ENCODE measurements at regions not wholly inside any gene's neighbourhood (a gene's known extent, or its start where the extent isn't known, plus 50 kb on each side); places are given as distances from the start of the nearest gene placed in this dataset.

DNA sequence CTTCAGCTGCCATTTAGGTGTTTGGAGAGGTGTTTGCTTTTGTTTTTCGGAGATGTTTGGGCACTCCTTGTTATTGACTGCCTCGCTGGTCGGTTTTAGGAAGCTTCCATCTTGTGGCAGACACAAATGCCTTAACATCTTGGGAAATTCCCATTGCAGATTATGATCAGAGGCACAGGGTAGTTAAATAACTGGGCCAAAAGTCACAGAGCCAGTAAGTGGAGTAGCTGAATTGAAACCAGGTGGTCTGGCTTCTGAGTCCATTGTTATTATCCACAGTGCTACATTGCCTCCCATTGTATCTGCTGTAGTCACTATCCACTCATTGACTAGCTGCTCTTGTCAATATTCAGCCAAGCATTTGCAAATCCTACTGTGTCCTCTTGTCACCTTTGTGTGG is 138.2 kb upstream of the PLPP4 start:
- Histone ChIP-seq H3K36me3 (ENCODE audit: control insufficient read depth, insufficient read depth, low read length) (no peaks in the 10 kb centered on the region), H3K27ac (ENCODE audit: low read length) (no peak overlapping the region), H3K27me3 (ENCODE audit: control insufficient read depth, insufficient read depth, low read length) (no peaks in the 10 kb centered on the region), H3K4me3 (ENCODE audit: low read length) (no peak overlapping the region), H3K4me1 (ENCODE audit: control insufficient read depth, insufficient read depth, low read length) (no peaks in the 10 kb centered on the region), H3K9me3 (ENCODE audit: control insufficient read depth, insufficient read depth, low read length) (no peaks in the 10 kb centered on the region)
- DNase-seq (ENCODE audit: low read depth, low spot score): no peak
- no CpG with 5 or more reads among the region's 3 CpGs for WGBS (ENCODE audit: insufficient coverage, insufficient read length)

DNA sequence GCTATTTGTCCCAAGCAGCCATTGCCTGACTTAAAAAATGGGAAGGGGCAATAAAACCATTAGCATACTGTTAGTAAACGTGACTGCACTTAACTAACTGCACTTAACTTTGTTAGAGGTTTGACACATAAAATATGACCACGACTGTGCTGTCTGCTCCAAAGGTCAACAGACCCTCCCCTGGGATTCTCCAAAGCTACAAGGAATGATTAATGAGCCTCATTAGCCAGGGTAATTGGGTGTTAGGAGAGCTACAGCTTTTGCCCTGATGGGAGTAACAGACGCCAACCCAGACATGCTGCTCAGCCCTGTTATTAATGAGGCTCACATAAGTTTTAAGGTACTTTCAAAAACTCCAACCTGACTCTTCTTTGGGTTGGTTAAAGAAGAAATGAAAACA is 129.4 kb upstream of the PLPP4 start:
- Histone ChIP-seq H3K4me3 (ENCODE audit: low read length) (no peak overlapping the region), H3K27me3 (ENCODE audit: control insufficient read depth, insufficient read depth, low read length) (no peaks in the 10 kb centered on the region), H3K9me3 (ENCODE audit: control insufficient read depth, insufficient read depth, low read length) (no peaks in the 10 kb centered on the region), H3K27ac (ENCODE audit: low read length) (no peak overlapping the region), H3K4me1 (ENCODE audit: control insufficient read depth, insufficient read depth, low read length) (no peaks in the 10 kb centered on the region), H3K36me3 (ENCODE audit: control insufficient read depth, insufficient read depth, low read length) (no peaks in the 10 kb centered on the region)
- WGBS (ENCODE audit: insufficient coverage, insufficient read length): no CpG with 5 or more reads among the region's 3 CpGs
- DNase-seq (ENCODE audit: low read depth, low spot score): no peak

DNA sequence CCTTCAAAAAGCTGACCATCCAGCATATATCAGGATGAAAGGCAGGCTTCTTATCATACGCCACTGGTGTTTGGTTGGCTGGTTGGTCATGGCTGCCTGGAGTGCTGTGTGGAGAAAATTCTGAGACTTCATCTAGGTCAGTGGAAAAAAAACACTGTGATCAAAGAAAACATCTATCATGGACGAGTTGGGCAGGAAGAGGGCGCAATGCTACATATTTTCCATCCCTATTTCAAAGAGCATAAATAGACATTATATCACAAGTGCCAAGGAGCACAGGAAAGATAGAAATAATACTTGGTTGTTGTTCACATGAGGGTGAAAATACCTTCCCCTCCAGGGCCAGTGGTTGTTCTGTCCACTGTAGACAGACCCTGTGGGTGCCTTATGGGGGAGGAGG is 128.4 kb upstream of the PLPP4 start:
- no peak for DNase-seq (ENCODE audit: low read depth, low spot score)
- H3K9me3 ChIP-seq (ENCODE audit: control insufficient read depth, insufficient read depth, low read length): no peaks in the 10 kb centered on the region
- WGBS (ENCODE audit: insufficient coverage, insufficient read length): no CpG with 5 or more reads among the region's 3 CpGs
- H3K27ac ChIP-seq (ENCODE audit: low read length): no peak overlapping the region
- no peaks in the 10 kb centered on the region for H3K36me3 ChIP-seq (ENCODE audit: control insufficient read depth, insufficient read depth, low read length)
- no peak overlapping the region for H3K4me3 ChIP-seq (ENCODE audit: low read length)
- no peaks in the 10 kb centered on the region for H3K27me3 ChIP-seq (ENCODE audit: control insufficient read depth, insufficient read depth, low read length)
- no peaks in the 10 kb centered on the region for H3K4me1 ChIP-seq (ENCODE audit: control insufficient read depth, insufficient read depth, low read length)

DNA sequence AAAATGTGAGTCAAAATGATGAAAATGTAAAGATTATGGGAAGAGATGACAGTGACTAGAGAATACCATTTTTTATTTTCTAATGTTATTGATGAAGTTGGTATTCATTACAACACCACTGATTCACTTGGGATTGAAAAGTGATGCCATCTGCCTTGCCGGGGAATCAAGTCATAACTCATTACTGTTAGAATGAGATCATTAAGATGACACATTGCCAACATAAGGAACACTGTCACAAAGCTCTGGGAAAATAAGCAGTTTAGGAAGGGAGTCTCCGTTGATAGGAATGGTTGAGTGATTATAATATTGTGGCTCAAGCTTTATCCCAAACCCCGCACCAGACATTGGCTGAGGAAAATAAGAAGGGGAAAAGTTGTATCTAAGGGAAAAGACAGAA is 121.5 kb upstream of the PLPP4 start:
- no peaks in the 10 kb centered on the region for H3K27me3 ChIP-seq (ENCODE audit: control insufficient read depth, insufficient read depth, low read length)
- no peaks in the 10 kb centered on the region for H3K36me3 ChIP-seq (ENCODE audit: control insufficient read depth, insufficient read depth, low read length)
- no peak for DNase-seq (ENCODE audit: low read depth, low spot score)
- no CpG with 5 or more reads among the region's 3 CpGs for WGBS (ENCODE audit: insufficient coverage, insufficient read length)
- H3K4me3 ChIP-seq (ENCODE audit: low read length): no peak overlapping the region
- no peak overlapping the region for H3K27ac ChIP-seq (ENCODE audit: low read length)
- no peaks in the 10 kb centered on the region for H3K4me1 ChIP-seq (ENCODE audit: control insufficient read depth, insufficient read depth, low read length)
- no peaks in the 10 kb centered on the region for H3K9me3 ChIP-seq (ENCODE audit: control insufficient read depth, insufficient read depth, low read length)

DNA sequence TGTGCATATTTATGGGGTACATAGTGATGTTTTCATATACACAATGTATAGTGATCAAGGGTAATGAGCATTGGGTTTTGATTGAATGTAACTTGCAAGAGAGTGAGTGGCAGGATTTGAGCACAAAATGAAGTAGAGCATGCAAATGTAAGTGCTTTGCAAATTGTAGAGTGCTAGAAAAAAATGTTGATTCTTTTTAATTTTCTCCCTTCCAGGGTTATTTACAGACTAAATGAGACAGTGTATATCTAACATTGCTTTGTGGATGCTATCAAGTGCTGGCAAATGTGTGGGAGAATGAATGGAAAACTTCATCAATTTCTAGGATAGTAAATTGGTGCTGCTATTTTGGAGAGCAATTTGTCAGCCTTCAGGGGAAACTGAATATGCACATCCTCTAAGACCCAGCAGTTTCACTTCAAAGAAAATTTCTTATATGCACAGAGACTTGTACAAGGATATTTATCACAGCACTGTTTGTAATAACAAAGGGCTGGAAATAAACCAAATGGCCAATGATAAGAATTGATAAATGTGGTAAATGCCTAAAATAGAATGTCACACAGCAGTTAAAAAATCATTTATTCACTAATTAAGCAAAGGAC is 120.6 kb upstream of the PLPP4 start:
- Histone ChIP-seq H3K36me3 (ENCODE audit: control insufficient read depth, insufficient read depth, low read length) (no peaks in the 10 kb centered on the region), H3K27me3 (ENCODE audit: control insufficient read depth, insufficient read depth, low read length) (no peaks in the 10 kb centered on the region), H3K4me1 (ENCODE audit: control insufficient read depth, insufficient read depth, low read length) (no peaks in the 10 kb centered on the region), H3K9me3 (ENCODE audit: control insufficient read depth, insufficient read depth, low read length) (no peaks in the 10 kb centered on the region), H3K4me3 (ENCODE audit: low read length) (no peak overlapping the region), H3K27ac (ENCODE audit: low read length) (no peak overlapping the region)
- no peak for DNase-seq (ENCODE audit: low read depth, low spot score)

DNA sequence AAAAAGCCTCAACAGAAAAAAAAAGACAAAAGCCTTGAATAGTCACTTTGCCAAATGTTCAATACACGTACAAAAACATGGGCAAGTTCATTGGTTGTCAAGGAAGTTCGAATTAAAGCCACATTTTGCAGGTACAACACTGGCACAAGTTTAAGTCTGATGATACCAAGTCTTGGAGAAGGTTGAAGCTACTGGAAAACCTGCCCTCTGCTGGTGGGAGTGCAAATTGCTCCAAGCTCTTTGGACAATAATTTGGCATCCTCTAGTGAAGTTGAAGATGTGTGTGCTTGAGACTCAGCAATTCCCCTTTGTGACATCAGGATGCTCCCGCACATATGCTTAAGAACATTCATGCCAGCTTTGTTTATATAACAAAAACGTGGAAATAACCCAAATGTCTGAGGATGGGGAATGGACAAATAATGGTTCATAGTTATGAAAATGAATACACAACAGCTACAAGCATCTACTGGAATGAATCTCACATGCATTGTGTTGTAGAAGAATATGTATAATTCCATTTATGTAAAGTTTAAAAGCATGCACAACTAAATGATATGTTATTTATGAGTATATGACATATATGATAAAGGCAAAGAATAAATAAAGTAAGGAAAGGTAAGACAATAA is 120.0 kb upstream of the PLPP4 start:
- no peak overlapping the region for H3K27ac ChIP-seq (ENCODE audit: low read length)
- no peaks in the 10 kb centered on the region for H3K9me3 ChIP-seq (ENCODE audit: control insufficient read depth, insufficient read depth, low read length)
- H3K36me3 ChIP-seq (ENCODE audit: control insufficient read depth, insufficient read depth, low read length): no peaks in the 10 kb centered on the region
- H3K4me3 ChIP-seq (ENCODE audit: low read length): no peak overlapping the region
- WGBS (ENCODE audit: insufficient coverage, insufficient read length): no CpG with 5 or more reads among the region's 4 CpGs
- no peaks in the 10 kb centered on the region for H3K4me1 ChIP-seq (ENCODE audit: control insufficient read depth, insufficient read depth, low read length)
- peak; percentile 29 for DNase-seq (ENCODE audit: low read depth, low spot score)
- H3K27me3 ChIP-seq (ENCODE audit: control insufficient read depth, insufficient read depth, low read length): no peaks in the 10 kb centered on the region

DNA sequence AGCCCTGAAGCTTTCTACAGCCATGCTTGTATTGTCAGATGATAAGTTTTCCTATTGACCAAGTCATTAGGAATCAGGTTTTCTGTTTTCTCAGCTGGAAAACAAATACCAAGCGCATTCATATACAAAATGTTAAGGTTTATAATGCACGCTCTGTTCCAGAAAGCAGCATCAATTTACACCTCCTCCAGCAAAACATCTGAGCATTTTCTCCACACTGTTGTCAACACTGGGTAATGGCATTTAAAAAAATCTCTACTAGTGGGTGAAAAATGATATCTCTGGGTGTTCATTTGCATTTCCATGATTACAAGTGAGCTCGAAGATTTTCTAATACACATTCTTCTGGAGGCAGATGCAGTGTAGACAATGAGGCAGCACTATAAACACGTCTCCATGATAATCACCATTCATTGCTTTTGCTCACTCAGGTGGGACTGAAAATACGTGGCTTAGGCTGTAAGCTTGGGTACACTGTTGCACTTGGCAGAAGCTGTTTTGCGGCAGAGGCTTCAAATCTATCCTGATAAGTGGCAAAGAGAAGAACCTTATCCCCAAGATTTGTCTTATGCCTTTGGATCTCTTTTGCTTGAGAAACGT is 114.8 kb upstream of the PLPP4 start:
- H3K4me3 ChIP-seq (ENCODE audit: low read length): no peak overlapping the region
- H3K4me1 ChIP-seq (ENCODE audit: control insufficient read depth, insufficient read depth, low read length): no peaks in the 10 kb centered on the region
- no peaks in the 10 kb centered on the region for H3K9me3 ChIP-seq (ENCODE audit: control insufficient read depth, insufficient read depth, low read length)
- no peak for DNase-seq (ENCODE audit: low read depth, low spot score)
- no peaks in the 10 kb centered on the region for H3K36me3 ChIP-seq (ENCODE audit: control insufficient read depth, insufficient read depth, low read length)
- whole genome bisulfite sequencing (ENCODE audit: insufficient coverage, insufficient read length): no CpG with 5 or more reads among the region's 7 CpGs
- no peaks in the 10 kb centered on the region for H3K27me3 ChIP-seq (ENCODE audit: control insufficient read depth, insufficient read depth, low read length)
- H3K27ac ChIP-seq (ENCODE audit: low read length): no peak overlapping the region

DNA sequence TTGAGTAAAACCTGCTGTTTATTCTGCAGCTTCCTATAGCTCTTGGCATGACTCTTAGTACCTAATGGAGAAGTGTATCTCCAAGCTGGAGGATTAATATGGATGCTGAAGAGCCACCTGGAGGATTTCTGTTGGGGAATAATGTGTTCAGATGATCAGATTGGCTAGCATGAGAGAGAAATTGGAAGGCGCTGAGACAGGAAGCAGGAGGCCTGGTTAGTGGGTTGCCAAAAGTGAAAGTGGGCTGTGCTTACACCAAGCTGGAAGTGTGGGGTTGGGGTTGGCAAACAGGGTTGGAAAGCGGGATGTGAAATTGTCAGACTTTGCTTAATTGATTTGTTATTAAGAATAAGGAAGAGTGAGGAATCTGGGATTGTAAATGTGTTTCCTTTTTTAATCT is 111.8 kb upstream of the PLPP4 start:
- H3K9me3 ChIP-seq (ENCODE audit: control insufficient read depth, insufficient read depth, low read length): no peaks in the 10 kb centered on the region
- no peak overlapping the region for H3K27ac ChIP-seq (ENCODE audit: low read length)
- no peaks in the 10 kb centered on the region for H3K27me3 ChIP-seq (ENCODE audit: control insufficient read depth, insufficient read depth, low read length)
- DNase-seq (ENCODE audit: low read depth, low spot score): no peak
- 100% methylated on average over 1 of the region's 2 CpGs for WGBS (ENCODE audit: insufficient coverage, insufficient read length)
- no peak overlapping the region for H3K4me3 ChIP-seq (ENCODE audit: low read length)
- no peaks in the 10 kb centered on the region for H3K36me3 ChIP-seq (ENCODE audit: control insufficient read depth, insufficient read depth, low read length)
- no peaks in the 10 kb centered on the region for H3K4me1 ChIP-seq (ENCODE audit: control insufficient read depth, insufficient read depth, low read length)

DNA sequence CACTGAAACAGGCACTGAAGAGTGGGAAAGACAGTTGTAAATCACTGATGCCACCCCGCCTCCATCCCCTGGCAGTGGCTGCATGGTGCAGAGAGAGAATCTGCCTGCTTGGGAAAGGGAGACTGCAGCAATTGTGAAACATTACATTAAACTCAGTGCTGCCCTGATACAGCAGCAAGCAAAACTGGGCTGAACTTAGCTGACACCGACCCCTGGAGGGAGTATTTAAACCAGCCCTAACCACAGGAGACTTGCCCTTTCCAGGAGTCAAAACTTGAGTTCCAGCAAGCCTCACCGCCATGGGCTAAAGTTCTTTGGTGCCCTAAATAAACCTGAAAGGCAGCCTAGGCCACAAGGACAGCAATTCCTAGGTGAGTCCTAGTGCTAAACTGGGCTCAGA is 109.4 kb upstream of the PLPP4 start:
- no peak for DNase-seq (ENCODE audit: low read depth, low spot score)
- no peaks in the 10 kb centered on the region for H3K27me3 ChIP-seq (ENCODE audit: control insufficient read depth, insufficient read depth, low read length)
- H3K27ac ChIP-seq (ENCODE audit: low read length): no peak overlapping the region
- H3K4me1 ChIP-seq (ENCODE audit: control insufficient read depth, insufficient read depth, low read length): no peaks in the 10 kb centered on the region
- no peaks in the 10 kb centered on the region for H3K36me3 ChIP-seq (ENCODE audit: control insufficient read depth, insufficient read depth, low read length)
- H3K4me3 ChIP-seq (ENCODE audit: low read length): no peak overlapping the region
- WGBS (ENCODE audit: insufficient coverage, insufficient read length): no CpG with 5 or more reads among the region's 3 CpGs
- no peaks in the 10 kb centered on the region for H3K9me3 ChIP-seq (ENCODE audit: control insufficient read depth, insufficient read depth, low read length)

DNA sequence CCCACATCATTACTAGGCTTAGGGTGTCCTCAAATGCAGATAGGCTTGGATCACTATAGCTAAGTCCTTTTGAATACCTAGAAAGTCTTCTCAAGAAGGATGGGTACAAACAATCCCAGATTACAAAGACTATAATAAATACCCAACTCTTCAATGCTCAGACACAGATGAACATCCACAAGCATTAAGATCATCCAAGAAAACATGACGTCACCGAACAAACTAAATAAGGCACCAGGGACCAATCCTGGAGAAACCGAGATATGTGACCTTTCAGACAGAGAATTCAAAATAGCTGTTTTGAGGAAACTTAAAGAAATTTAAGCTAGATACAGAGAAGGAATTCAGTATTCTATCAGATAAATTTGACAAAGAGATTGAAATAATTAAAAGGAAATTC is 108.0 kb upstream of the PLPP4 start:
- no peak for DNase-seq (ENCODE audit: low read depth, low spot score)
- Histone ChIP-seq H3K4me3 (ENCODE audit: low read length) (no peak overlapping the region), H3K4me1 (ENCODE audit: control insufficient read depth, insufficient read depth, low read length) (no peaks in the 10 kb centered on the region), H3K27ac (ENCODE audit: low read length) (no peak overlapping the region), H3K36me3 (ENCODE audit: control insufficient read depth, insufficient read depth, low read length) (no peaks in the 10 kb centered on the region), H3K9me3 (ENCODE audit: control insufficient read depth, insufficient read depth, low read length) (no peaks in the 10 kb centered on the region), H3K27me3 (ENCODE audit: control insufficient read depth, insufficient read depth, low read length) (no peaks in the 10 kb centered on the region)
- no CpG with 5 or more reads among the region's 3 CpGs for WGBS (ENCODE audit: insufficient coverage, insufficient read length)

DNA sequence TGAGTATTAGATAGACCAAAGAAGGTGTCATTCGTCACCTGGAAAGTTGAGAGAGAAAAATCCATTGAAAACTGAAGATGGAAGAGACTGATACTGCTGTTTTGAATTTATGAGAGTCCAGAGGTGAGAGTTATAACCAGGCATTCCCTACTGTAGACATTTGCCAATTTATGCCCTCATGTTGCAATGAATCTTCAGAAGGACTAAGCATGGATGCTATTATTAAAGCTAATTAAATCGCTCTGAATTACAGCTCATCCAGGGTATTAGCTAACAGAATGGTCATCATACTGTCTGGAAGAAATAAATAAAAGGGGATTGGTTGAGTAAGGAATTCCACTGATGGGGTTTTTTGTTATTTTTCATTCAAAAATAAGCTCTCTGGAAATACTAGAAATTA is 101.6 kb upstream of the PLPP4 start:
- no peak for DNase-seq (ENCODE audit: low read depth, low spot score)
- WGBS (ENCODE audit: insufficient coverage, insufficient read length): no CpG with 5 or more reads among the region's 2 CpGs
- no peak overlapping the region for H3K4me3 ChIP-seq (ENCODE audit: low read length)

More for the DNA sequence above, 101.6 kb upstream of the PLPP4 start:
- Histone ChIP-seq H3K27ac (ENCODE audit: low read length) (no peak overlapping the region), H3K4me1 (ENCODE audit: control insufficient read depth, insufficient read depth, low read length) (no peaks in the 10 kb centered on the region), H3K27me3 (ENCODE audit: control insufficient read depth, insufficient read depth, low read length) (no peaks in the 10 kb centered on the region), H3K9me3 (ENCODE audit: control insufficient read depth, insufficient read depth, low read length) (no peaks in the 10 kb centered on the region), H3K36me3 (ENCODE audit: control insufficient read depth, insufficient read depth, low read length) (no peaks in the 10 kb centered on the region)
